H1 (cell line): ENCODE measurements at regions not wholly inside any gene's neighbourhood (a gene's known extent, or its start where the extent isn't known, plus 50 kb on each side); places are given as distances from the start of the nearest gene placed in this dataset.

ENCODE experiments used
- CTCF ChIA-PET: fragments of 300-600 bp; sonication (Branson Sonifier 250); formaldehyde crosslinking; loops from one replicate; lab custom pipeline; 2021; ENCODE audit not compliant: partially characterized antibody; lab: Charles Lee
- POLR2A ChIA-PET: fragments of 300-600 bp; sonication (Branson Sonifier 250); formaldehyde crosslinking; loops from one replicate; lab custom pipeline; 2021; ENCODE audit warnings: inconsistent platforms; ENCODE audit not compliant: partially characterized antibody; lab: Charles Lee
- DNase-seq, 2 experiments: peaks; one replicate each; pipeline versions ENCODE4 v3.0.0 to v3.0.0-alpha.2; 2010 to 2022; ENCODE audit warnings: low spot score in 2 of 2, low read depth in 1 of 2, mixed read lengths in 1 of 2
- FAIRE-seq: peaks from 2 replicates; lab custom pipeline; 2011; peaks lifted over from hg19 to GRCh38; lab: Jason Lieb, UNC
- H2AFZ ChIP-seq: 2 replicates; pipeline ENCODE4 v1.8.1; 2012; ENCODE audit warnings: low read length, inconsistent platforms
- H2AK5ac ChIP-seq: 2 replicates; pipeline ENCODE4 v1.6.1; 2013; ENCODE audit warnings: low read depth, low read length
- H2BK120ac ChIP-seq: replicated peaks from 2 replicates; pipeline ENCODE3; 2013; ENCODE audit warnings: low read depth, low read length, inconsistent platforms
- H2BK12ac ChIP-seq: 2 replicates; pipeline ENCODE4 v1.6.1; 2013; ENCODE audit warnings: low read depth, low read length
- H2BK15ac ChIP-seq: 2 replicates; pipeline ENCODE4 v1.6.1; 2013; ENCODE audit warnings: low read length
- H2BK20ac ChIP-seq: 2 replicates; pipeline ENCODE4 v1.6.1; 2013; ENCODE audit warnings: low read length
- H2BK5ac ChIP-seq: 2 replicates; pipeline ENCODE4 v1.6.1; 2013; ENCODE audit warnings: low read depth, low read length
- H3K14ac ChIP-seq: 2 replicates; pipeline ENCODE4 v1.6.1; 2013; ENCODE audit warnings: inconsistent platforms; ENCODE audit not compliant: insufficient read length
- H3K18ac ChIP-seq: 2 replicates; pipeline ENCODE4 v1.6.1; 2013; ENCODE audit warnings: low read length; ENCODE audit errors: extremely low read depth
- H3K23ac ChIP-seq: 2 replicates; pipeline ENCODE4 v1.6.1; 2013; ENCODE audit warnings: inconsistent platforms; ENCODE audit not compliant: insufficient read length
- H3K23me2 ChIP-seq: 2 replicates; pipeline ENCODE4 v1.6.1; 2013; ENCODE audit warnings: low read depth, low read length
- H3K27ac ChIP-seq: 2 replicates; pipeline ENCODE4 v1.6.1; 2011; ENCODE audit warnings: low read depth, low read length, inconsistent platforms
- H3K27me3 ChIP-seq, 4 experiments: replicated peaks in 1 of 4; 1 replicate in 1 of 4; 2 replicates in 3 of 4; pipeline versions ENCODE4 v1.6.1 to v1.8.1; 2011 to 2013; ENCODE audit warnings: low read length in 3 of 4, mild to moderate bottlenecking in 3 of 4, inconsistent platforms in 2 of 4, mixed read lengths in 2 of 4, moderate library complexity in 1 of 4; ENCODE audit not compliant: control insufficient read depth in 3 of 4, insufficient read depth in 3 of 4; ENCODE audit errors: extremely low read depth in 1 of 4
- H3K36me3 ChIP-seq, 4 experiments: 2 replicates each; pipeline versions ENCODE4 v1.6.1 to v1.8.1; 2011 to 2013; ENCODE audit warnings: mild to moderate bottlenecking in 4 of 4, low read length in 3 of 4, moderate library complexity in 2 of 4, control low read depth in 1 of 4, inconsistent platforms in 1 of 4; ENCODE audit not compliant: insufficient read depth in 4 of 4, control insufficient read depth in 2 of 4
- H3K4ac ChIP-seq: replicated peaks from 2 replicates; pipeline ENCODE3; 2013; ENCODE audit warnings: low read length, low read depth, mixed read lengths, inconsistent platforms; ENCODE audit not compliant: insufficient read length
- H3K4me1 ChIP-seq, 4 experiments: replicated peaks in 1 of 4; 1 replicate in 1 of 4; 2 replicates in 3 of 4; pipeline versions ENCODE4 v1.6.1 to v1.8.1; 2011 to 2013; ENCODE audit warnings: low read length in 3 of 4, inconsistent platforms in 2 of 4, mixed read lengths in 1 of 4; ENCODE audit not compliant: insufficient read depth in 4 of 4, control insufficient read depth in 3 of 4
- H3K4me2 ChIP-seq, 2 experiments: 2 replicates each; pipeline versions ENCODE4 v1.6.1 to v1.8.1; 2011 to 2013; ENCODE audit warnings: low read depth in 2 of 2, low read length in 2 of 2, control low read depth in 1 of 2, inconsistent platforms in 1 of 2, mild to moderate bottlenecking in 1 of 2; ENCODE audit not compliant: insufficient read depth in 1 of 2
- H3K4me3 ChIP-seq, 4 experiments: fragments of 200-600, 300-600 bp in 1 of 4; sonication (generic), shearing (Covaris generic), sonication (Bioruptor Twin) in 1 of 4; 2 replicates each; pipeline versions ENCODE4 v1.5.1 to v1.8.1; 2011 to 2016; ENCODE audit warnings: low read length in 4 of 4, low read depth in 3 of 4, control low read depth in 2 of 4, inconsistent platforms in 2 of 4, mild to moderate bottlenecking in 2 of 4, mixed read lengths in 1 of 4, moderate library complexity in 1 of 4; ENCODE audit not compliant: insufficient read depth in 2 of 4; ENCODE audit errors: extremely low read depth in 1 of 4
- H3K56ac ChIP-seq: replicated peaks from 2 replicates; pipeline ENCODE3; 2013; ENCODE audit warnings: low read depth, mild to moderate bottlenecking, mixed read lengths, low read length, inconsistent platforms; ENCODE audit not compliant: insufficient read length
- H3K79me1 ChIP-seq: 2 replicates; pipeline ENCODE4 v1.6.1; 2013; ENCODE audit warnings: low read depth, low read length, control low read depth
- H3K79me2 ChIP-seq, 2 experiments: 2 replicates each; pipeline versions ENCODE4 v1.6.1 to v1.8.1; 2012 to 2013; ENCODE audit warnings: low read length in 2 of 2, mild to moderate bottlenecking in 2 of 2, inconsistent platforms in 1 of 2; ENCODE audit not compliant: insufficient read depth in 2 of 2, control insufficient read depth in 1 of 2
- H3K9ac ChIP-seq, 4 experiments: replicated peaks in 1 of 4; 1 replicate in 1 of 4; 2 replicates in 3 of 4; pipeline versions ENCODE4 v1.6.1 to v1.8.1; 2011 to 2013; ENCODE audit warnings: low read depth in 3 of 4, low read length in 3 of 4, control low read depth in 2 of 4, mild to moderate bottlenecking in 2 of 4, moderate library complexity in 2 of 4, inconsistent platforms in 1 of 4; ENCODE audit errors: extremely low read depth in 1 of 4
- H3K9me3 ChIP-seq, 2 experiments: 2 replicates each; pipeline versions ENCODE4 v1.6.1 to v1.8.1; 2012 to 2013; ENCODE audit warnings: mild to moderate bottlenecking in 2 of 2, moderate library complexity in 2 of 2, control low read depth in 1 of 2, inconsistent platforms in 1 of 2, low read depth in 1 of 2, low read length in 1 of 2, mixed read lengths in 1 of 2; ENCODE audit not compliant: insufficient read depth in 2 of 2
- H4K20me1 ChIP-seq, 2 experiments: replicated peaks in 1 of 2; 2 replicates each; pipeline versions ENCODE3 to v1.8.1; 2011 to 2013; ENCODE audit warnings: inconsistent platforms in 2 of 2, low read length in 2 of 2, mild to moderate bottlenecking in 1 of 2; ENCODE audit not compliant: insufficient read depth in 2 of 2, control insufficient read depth in 1 of 2
- H4K5ac ChIP-seq: 2 replicates; pipeline ENCODE4 v1.6.1; 2013; ENCODE audit warnings: low read length, low read depth, mixed read lengths, inconsistent platforms; ENCODE audit not compliant: insufficient read length
- H4K8ac ChIP-seq: 2 replicates; pipeline ENCODE4 v1.8.0; 2013; ENCODE audit warnings: mild to moderate bottlenecking, moderate library complexity, low read length, inconsistent platforms; ENCODE audit not compliant: insufficient read depth; ENCODE audit errors: extremely low read depth
- H4K91ac ChIP-seq: replicated peaks from 2 replicates; pipeline ENCODE3; 2013; ENCODE audit warnings: low read length, mixed read lengths, inconsistent platforms; ENCODE audit not compliant: insufficient read length
- CBX5 ChIP-seq: fragments of 300-800, 300-1000 bp; sonication (generic); IDR thresholded peaks from 2 replicates; pipeline ENCODE4 v1.7.1; 2016; ENCODE audit warnings: antibody characterized with exemption, low read length, low read depth
- WGBS, 2 experiments: shearing (Covaris generic) in 1 of 2; methylation state at CpG; one replicate each; pipeline versions ENCODE4 v1.1.6 to v1.1.7; 2013 to 2015; ENCODE audit warnings: low lambda C conversion rate in 2 of 2, mixed read lengths in 2 of 2, inconsistent platforms in 1 of 2, low coverage in 1 of 2, missing lambda C conversion rate in 1 of 2; ENCODE audit not compliant: insufficient replicate concordance in 2 of 2, insufficient coverage in 1 of 2, insufficient read length in 1 of 2; ENCODE audit errors: extremely low coverage in 1 of 2, missing lambda C conversion rate in 1 of 2; 5-methylcytosine and 5-hydroxymethylcytosine counted together

- Histone ChIP-seq H3K27me3 (no peaks in the 10 kb centered on the region), H3K36me3 (no peaks in the 10 kb centered on the region), H3K18ac (no peak overlapping the region), H2BK20ac (no peak overlapping the region), H3K79me1 (no peaks in the 10 kb centered on the region), H3K4ac (no peak overlapping the region), H4K8ac (no peak overlapping the region), H3K27ac (no peak overlapping the region), H4K91ac (no peak overlapping the region), H4K20me1 (no peaks in the 10 kb centered on the region), H2BK5ac (no peak overlapping the region), H3K4me1 (no peaks in the 10 kb centered on the region), H2BK12ac (no peak overlapping the region), H3K23me2 (no peaks in the 10 kb centered on the region), H2AK5ac (no peak overlapping the region), H2AFZ (peak overlapping the region; percentile 73), H3K9me3 (no peaks in the 10 kb centered on the region), H4K5ac (no peak overlapping the region), H3K56ac (no peak overlapping the region), H3K4me3 (no peak overlapping the region), H3K9ac (no peak overlapping the region), H3K4me2 (no peak overlapping the region)
- DNase-seq (no peak), FAIRE-seq (no peak)
- POLR2A ChIA-PET: no interaction called here
- 87% methylated on average over 4 of the region's 4 CpGs; no CpG with 5 or more reads in 1 of the 2 experiments for WGBS, 2 experiments
- no peak for TF ChIP-seq CBX5
- TF ChIP-seq, all 59 proteins: peak for 0
- no peaks in the 10 kb centered on the region for H3K79me2 ChIP-seq
- CTCF ChIA-PET: no interaction called here
- H3K14ac ChIP-seq: no peak overlapping the region
- no peak overlapping the region for H2BK120ac ChIP-seq
- H2BK15ac ChIP-seq: no peak overlapping the region
- H3K23ac ChIP-seq: no peak overlapping the region
Observed at GRCh38 chr10:52703898-52704297, 68.7 kb downstream of the MBL2 start.
